ENCODE measurements at regions not wholly inside any gene's neighbourhood (a gene's known extent, or its start where the extent isn't known, plus 50 kb on each side); places are given as distances from the start of the nearest gene placed in this dataset.

DNA sequence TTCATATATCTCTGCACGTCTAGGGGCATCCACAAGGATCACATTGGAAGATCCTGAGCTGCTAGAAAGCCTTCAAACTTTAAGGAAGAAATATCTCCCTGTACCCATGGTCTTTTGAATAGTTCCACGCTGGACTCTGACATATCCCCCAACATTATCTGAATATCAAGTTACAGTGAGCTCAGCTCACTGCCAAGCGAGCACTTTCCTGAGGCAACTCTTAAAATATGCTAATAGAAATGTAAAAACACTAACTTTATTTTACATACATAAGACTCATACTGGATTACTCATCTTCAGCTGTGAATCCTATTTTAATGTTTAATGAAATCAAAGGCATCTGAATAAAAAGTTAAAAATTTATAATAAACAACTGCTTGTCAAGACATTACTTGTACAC, 420.2 kb upstream of the CCDC54 start:
- TF ChIP-seq ZNF565 (CRISPR knock-in tag; conservative IDR thresholded peaks at IDR 0.05; ENCODE audit: low read depth) (no peak), GLIS3 (CRISPR knock-in tag; IDR thresholded peaks at IDR 0.05) (no peak), POU6F1 (CRISPR knock-in tag; IDR thresholded peaks at IDR 0.05; ENCODE audit: borderline replicate concordance, low read depth) (no peak), ZNF70 (CRISPR knock-in tag; IDR thresholded peaks at IDR 0.05) (no peak), CREB5 (CRISPR knock-in tag; IDR thresholded peaks at IDR 0.05; ENCODE audit: low read depth) (no peak), ZFP3 (CRISPR knock-in tag; IDR thresholded peaks at IDR 0.05) (no peak), SNAI2 (CRISPR knock-in tag; IDR thresholded peaks at IDR 0.05) (no peak)

All from SK-N-SH treated with all-trans-retinoic acid at 6 μM for 48 hours (cell line).